Heart left ventricle (tissue), 16 donors: ENCODE measurements at regions not wholly inside any gene's neighbourhood (a gene's known extent, or its start where the extent isn't known, plus 50 kb on each side); places are given as distances from the start of the nearest gene placed in this dataset.
"Not testable (repeated sequence)": the region's sequence is repeated elsewhere in the genome, so short reads cannot be mapped to it uniquely, and the experiment has no call there.

Experiments
- ATAC-seq, 4 donors: fragments of 200-7000 bp; cut with Tn5 transposase; one replicate each; pipeline ENCODE4 v1.9.1; 2020 to 2022; ENCODE audit warnings: moderate library complexity in 4 of 4, mild to moderate bottlenecking in 3 of 4, moderate number of reproducible peaks in 1 of 4
- DNase-seq, 5 donors: peaks; one replicate each; pipeline ENCODE4 v3.0.0-alpha.2; 2020
- H3K27ac ChIP-seq, 12 donors: fragments of 200-600 bp; sonication (generic) in 4 of 12; one replicate each; pipeline versions ENCODE4 v1.5.0 to v1.8.0; 2016 to 2022; ENCODE audit warnings: mild to moderate bottlenecking in 2 of 12
- H3K27me3 ChIP-seq, 9 donors: fragments of 200-600 bp; sonication (generic) in 2 of 9; one replicate each; pipeline versions ENCODE4 v1.5.1 to v1.8.0; 2016 to 2022; ENCODE audit warnings: mild to moderate bottlenecking in 3 of 9
- H3K36me3 ChIP-seq, 9 donors: fragments of 200-600 bp; sonication (generic) in 2 of 9; one replicate each; pipeline versions ENCODE4 v1.5.0 to v1.8.0; 2018 to 2022; ENCODE audit warnings: mild to moderate bottlenecking in 2 of 9
- H3K4me1 ChIP-seq, 12 donors: fragments of 200-600 bp; sonication (generic) in 4 of 12; one replicate each; pipeline versions ENCODE4 v1.5.0 to v1.8.0; 2016 to 2022; ENCODE audit warnings: mild to moderate bottlenecking in 3 of 12
- H3K4me3 ChIP-seq, 12 donors: fragments of 200-600 bp; sonication (generic) in 4 of 12; one replicate each; pipeline versions ENCODE4 v1.5.0 to v1.8.0; 2017 to 2022; ENCODE audit warnings: mild to moderate bottlenecking in 9 of 12, moderate library complexity in 4 of 12
- H3K9me3 ChIP-seq, 12 donors: fragments of 200-600 bp; sonication (generic) in 4 of 12; one replicate each; pipeline versions ENCODE4 v1.5.0 to v1.8.0; 2016 to 2022; ENCODE audit warnings: mild to moderate bottlenecking in 1 of 12
- POLR2A ChIP-seq, 2 donors: fragments of 450-650 bp; IDR thresholded peaks; one replicate each; pipeline ENCODE4 v1.6.1; 2017; ENCODE audit warnings: antibody characterized with exemption in 2 of 2, mild to moderate bottlenecking in 2 of 2, moderate library complexity in 2 of 2
- WGBS, 4 donors: extraction: QIAGEN DNeasy Blood & Tissue Kit in 2 of 4; methylation state at CpG; one replicate each; pipeline versions ENCODE4 v1.1.5 to v1.1.7; 2013 to 2018; 5-methylcytosine and 5-hydroxymethylcytosine counted together
- intact Hi-C, 10 donors: fragments of 100-400 bp; cut with DNase I; formaldehyde crosslinking; loops; one replicate each; pipeline versions ENCODE4 v1.11.1 to v1.14.2; 2022
- TF ChIP-seq, protein P1 (sequence below), 12 donors: fragments of 200-600 bp; sonication (generic) in 4 of 12; IDR thresholded peaks; one replicate each; pipeline versions ENCODE4 v1.5.0 to v1.8.0; 2018 to 2022; ENCODE audit warnings: antibody characterized with exemption in 12 of 12, mild to moderate bottlenecking in 5 of 12
- donor health status: ischemic (EF 13 %, LVEDD 7.1; RV severe dilation, severe dysfunction).
- donor health status: healthy with polysubstance abuse.
- donor health status: DM: no; HTN: yes; CAD: no.
- donor health status: DM: no; HTN: no; CAD: no.
- donor health status: ischemic (EF 25% LVEDD 6.9; RV normal size, moderate dysfunction).
- donor health status: ischemic (EF 25% LVEDD 5.7; RV mildly dilated, moderate dysfunction).
- donor health status: healthy.
- donor health status: DM: yes; HTN: yes; CAD: no.
- donor health status: ischemic (EF 35%, LVEDD 5.7; RV mildly dilated, moderate dysfunction).
- donor health status: nonischemic (EF 11% LVEDD 7.7; RV severe dilation, severe dysfunction).
- donor health status: DM: yes; HTN: yes; CAD: no.
- donor health status: PGD.
- donor health status: ischemic (EF 29% LVEDD 5.4; RV normal size, mild dysfunction).
- donor health status: nonischemic (EF 23%, LVEDD 6.1; RV moderate dilation, normal function).

DNA sequence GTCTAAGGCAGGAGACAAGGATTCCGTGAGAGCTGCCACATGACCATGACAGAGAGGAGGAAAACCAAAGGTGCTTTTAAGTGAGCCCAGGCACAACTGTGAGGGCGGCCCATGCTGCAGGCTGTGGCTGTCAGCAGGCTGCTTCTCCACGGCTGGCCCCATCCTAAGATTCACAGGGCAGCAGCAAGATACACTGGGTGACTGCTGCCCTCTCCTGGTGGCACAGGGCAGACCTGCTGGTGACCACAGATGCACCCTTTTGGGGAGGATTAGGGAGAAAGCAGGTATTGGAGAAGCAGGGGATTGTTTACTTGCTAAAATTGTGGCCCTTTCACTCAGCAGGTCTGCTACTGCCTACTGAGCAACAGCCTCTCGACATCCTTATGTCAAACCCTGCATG is 125.4 kb upstream of the ALDH3B2 start:
- WGBS, 4 donors = 11 to 22% (median 16%) methylated on average over 4 of the region's 4 CpGs
- H3K27ac ChIP-seq, ATAC-seq, H3K36me3 ChIP-seq, H3K4me3 ChIP-seq, H3K27me3 ChIP-seq, DNase-seq, H3K9me3 ChIP-seq, H3K4me1 ChIP-seq: not testable (repeated sequence)
- intact Hi-C loops = loop anchor here in 2 of 10 donors (10.0 kb wide), 1 partner anchor 165 kb away; the partner anchor contains the start of gene TBX10 (in 2 of the 2)
- TF ChIP-seq, protein P1, sequence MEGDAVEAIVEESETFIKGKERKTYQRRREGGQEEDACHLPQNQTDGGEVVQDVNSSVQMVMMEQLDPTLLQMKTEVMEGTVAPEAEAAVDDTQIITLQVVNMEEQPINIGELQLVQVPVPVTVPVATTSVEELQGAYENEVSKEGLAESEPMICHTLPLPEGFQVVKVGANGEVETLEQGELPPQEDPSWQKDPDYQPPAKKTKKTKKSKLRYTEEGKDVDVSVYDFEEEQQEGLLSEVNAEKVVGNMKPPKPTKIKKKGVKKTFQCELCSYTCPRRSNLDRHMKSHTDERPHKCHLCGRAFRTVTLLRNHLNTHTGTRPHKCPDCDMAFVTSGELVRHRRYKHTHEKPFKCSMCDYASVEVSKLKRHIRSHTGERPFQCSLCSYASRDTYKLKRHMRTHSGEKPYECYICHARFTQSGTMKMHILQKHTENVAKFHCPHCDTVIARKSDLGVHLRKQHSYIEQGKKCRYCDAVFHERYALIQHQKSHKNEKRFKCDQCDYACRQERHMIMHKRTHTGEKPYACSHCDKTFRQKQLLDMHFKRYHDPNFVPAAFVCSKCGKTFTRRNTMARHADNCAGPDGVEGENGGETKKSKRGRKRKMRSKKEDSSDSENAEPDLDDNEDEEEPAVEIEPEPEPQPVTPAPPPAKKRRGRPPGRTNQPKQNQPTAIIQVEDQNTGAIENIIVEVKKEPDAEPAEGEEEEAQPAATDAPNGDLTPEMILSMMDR (IDR thresholded peaks at IDR 0.05) = peak; percentile 29 to 58 (median 44)

DNA sequence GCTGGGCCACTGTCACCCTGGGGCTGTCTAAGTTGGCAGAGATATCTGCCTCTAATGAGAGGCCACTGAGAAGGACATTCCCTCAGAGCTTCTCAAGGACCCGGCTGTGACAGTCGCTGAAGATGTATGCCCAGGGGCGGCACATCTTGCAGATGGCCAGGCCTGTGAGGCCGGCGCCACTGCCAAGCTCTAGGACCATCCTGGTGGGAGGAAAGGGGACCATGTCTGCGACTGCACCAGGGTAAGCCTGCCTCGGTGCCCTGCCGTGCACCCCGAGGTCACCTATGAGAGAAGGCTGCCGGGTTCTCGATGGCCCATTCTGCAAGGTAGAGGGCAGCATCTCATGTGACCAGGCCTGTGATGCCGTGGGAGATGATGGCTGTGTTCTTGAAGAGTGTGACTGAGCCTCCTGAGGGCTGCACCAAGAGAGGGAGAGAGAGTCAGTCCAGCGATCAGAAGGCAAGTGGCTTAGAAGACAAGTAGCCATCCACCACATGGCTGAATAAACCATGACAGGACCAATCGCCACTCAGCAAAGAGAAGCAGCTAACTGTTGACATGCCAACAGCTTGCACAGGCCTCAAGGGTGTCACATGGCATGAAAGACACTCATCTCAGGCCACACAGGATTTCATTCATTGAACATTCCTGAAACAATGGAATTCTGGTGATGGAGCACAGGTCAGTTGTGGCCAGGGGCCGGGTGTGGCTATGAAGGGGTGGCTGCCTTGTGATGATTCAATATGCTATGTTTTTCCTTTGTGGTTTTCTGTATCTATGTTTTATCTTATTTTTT is 123.5 kb upstream of the ALDH3B2 start:
- not testable (repeated sequence) for H3K27ac ChIP-seq, H3K36me3 ChIP-seq, H3K4me1 ChIP-seq, H3K4me3 ChIP-seq, DNase-seq, H3K9me3 ChIP-seq, H3K27me3 ChIP-seq, ATAC-seq
- WGBS, 4 donors = 84 to 94% (median 89%) methylated on average over 6 to 15 of the region's 15 CpGs
- intact Hi-C loops = loop anchor here in 1 of 10 donors (10.0 kb wide), 1 partner anchor 163 kb away; the partner anchor contains the start of gene TBX10

DNA sequence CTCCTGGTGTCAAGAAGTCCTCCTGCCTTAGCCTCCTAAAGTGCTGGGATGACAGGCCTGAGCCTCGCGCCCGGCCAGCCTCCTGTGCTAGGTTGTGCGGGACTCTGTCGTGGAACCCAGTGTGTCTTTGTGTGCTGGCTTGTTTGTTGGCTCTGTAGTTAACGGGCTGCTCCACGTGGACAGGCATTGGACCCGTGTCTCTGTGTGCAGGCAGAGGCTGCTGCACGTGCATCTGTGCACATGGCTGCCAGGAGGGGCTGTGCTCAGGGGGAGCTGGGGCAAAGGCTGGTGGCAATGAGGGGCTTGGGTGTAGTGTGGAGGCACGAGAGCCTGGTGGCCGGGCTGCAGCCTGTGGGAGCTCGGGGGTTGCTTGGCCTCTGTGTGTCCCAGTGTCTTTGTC is 121.3 kb upstream of the ALDH3B2 start:
- intact Hi-C loops = loop anchor here in 1 of 10 donors (10.0 kb wide), 1 partner anchor 161 kb away; the partner anchor contains the start of gene TBX10
- no peaks in the 10 kb centered on the region for H3K9me3 ChIP-seq

DNA sequence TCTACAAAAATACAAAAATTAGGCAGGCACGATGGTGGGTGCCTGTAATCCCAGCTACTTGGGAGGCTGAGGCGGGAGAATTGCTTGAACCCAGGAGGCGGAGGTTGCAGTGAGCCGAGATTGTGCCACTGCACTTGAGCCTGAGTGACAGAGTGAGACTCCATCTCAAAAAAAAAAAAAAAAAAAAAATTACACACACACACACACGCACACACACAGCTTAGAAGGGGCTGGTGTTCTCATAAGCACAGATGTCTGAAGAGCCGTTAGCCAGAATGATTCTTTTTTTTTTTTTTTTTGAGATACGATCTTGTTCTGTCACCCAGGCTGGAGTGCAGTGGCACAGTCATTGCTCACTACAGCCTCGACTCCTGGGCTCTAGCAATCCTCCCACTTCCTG is 119.3 kb upstream of the ALDH3B2 start:
- not testable (repeated sequence) for ATAC-seq, H3K27me3 ChIP-seq, DNase-seq, H3K4me1 ChIP-seq, H3K36me3 ChIP-seq, H3K9me3 ChIP-seq, H3K27ac ChIP-seq, H3K4me3 ChIP-seq
- intact Hi-C loops = loop anchor here in 1 of 10 donors (10.0 kb wide), 1 partner anchor 159 kb away; the partner anchor contains the start of gene TBX10
- 59 to 71% (median 67%) methylated on average over 6 to 8 of the region's 8 CpGs for WGBS, 4 donors

More for the DNA sequence above, 121.3 kb upstream of the ALDH3B2 start:
- DNase-seq = no peak
- no peak overlapping the region for H3K4me3 ChIP-seq
- ATAC-seq = no peak
- H3K27ac ChIP-seq = no peak overlapping the region
- H3K4me1 ChIP-seq = peaks cover 0 to 3% (median 0%) of the 10 kb centered on the region in 12 donors
- 90 to 93% (median 93%) methylated on average over 7 to 12 of the region's 12 CpGs for WGBS, 4 donors
- no peaks in the 10 kb centered on the region for H3K36me3 ChIP-seq
- H3K27me3 ChIP-seq = no peaks in the 10 kb centered on the region
- no peak for TF ChIP-seq POLR2A (IDR thresholded peaks at IDR 0.05)
- TF ChIP-seq, protein P1 (IDR thresholded peaks at IDR 0.05) = no peak

DNA sequence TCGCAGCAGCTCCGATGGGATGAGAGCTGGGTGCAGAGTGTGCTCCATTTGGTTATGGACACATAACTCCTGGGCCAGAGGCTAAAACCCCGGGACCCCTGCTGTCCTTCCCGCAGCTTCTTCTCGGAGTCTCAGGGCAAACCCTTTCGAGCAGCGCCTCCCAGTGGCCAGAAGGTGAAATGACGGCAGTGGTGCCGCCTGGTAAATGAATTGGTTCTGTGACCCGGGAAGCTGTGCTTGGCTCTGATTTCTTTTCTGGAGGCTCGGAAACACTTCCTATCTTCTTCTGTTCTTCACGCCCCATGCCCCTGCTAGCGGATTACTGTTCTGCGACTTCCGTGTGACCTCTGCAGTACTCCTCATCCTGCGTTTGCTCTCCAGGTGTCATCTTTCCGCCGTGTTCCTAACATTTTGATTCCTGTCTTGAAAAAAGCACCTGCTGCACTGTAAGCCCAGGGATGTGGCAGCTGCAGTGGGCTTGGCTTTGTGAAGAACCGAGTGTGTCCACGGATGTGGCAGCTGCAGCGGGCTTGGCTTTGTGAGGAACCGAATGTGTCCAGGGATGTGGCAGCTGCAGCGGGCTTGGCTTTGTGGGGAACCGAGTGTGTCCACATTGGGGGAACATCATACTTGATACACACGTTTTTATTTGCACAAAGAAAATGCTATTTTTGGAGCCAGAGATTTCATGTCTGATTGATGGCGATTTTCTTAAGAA is 118.0 kb upstream of the ALDH3B2 start:
- not testable (repeated sequence) for H3K4me3 ChIP-seq, H3K27ac ChIP-seq, H3K9me3 ChIP-seq, H3K27me3 ChIP-seq, ATAC-seq, H3K36me3 ChIP-seq, H3K4me1 ChIP-seq, DNase-seq
- TF ChIP-seq, protein P1 (IDR thresholded peaks at IDR 0.05) = peak; percentile 36 to 67 (median 60)
- 19 to 25% (median 24%) methylated on average over 22 to 26 of the region's 26 CpGs for WGBS, 4 donors
- intact Hi-C loops = loop anchor here in 1 of 10 donors (10.0 kb wide), 1 partner anchor 158 kb away; the partner anchor contains the start of gene TBX10

DNA sequence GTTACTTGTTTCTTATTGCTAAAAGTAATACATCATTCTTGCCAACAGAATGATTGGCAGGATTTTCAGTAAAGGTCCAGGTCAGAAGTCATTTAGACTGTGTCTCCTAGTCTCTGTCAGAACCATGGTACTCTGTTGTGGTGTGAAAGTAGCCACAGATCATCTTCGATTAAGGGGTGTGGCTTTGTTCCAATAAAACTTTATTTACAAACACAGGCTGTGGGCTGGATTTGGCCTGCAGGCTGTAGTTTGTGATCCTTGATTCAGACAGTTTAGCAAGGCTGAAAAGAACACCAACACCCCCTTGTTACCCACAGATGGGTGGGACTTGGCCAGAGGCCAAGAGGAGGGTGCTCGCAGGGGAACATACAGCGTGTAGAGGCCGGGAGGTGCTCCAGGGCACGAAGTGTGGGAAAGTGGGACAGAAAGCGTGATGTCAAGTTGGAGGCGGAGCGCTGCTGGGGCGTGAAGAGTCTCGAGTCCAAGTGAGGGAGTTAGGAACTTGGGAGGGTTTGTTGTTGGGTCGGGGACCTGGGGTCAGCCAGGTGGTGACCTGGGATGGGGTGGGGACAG is 117.3 kb upstream of the ALDH3B2 start:
- not testable (repeated sequence) for DNase-seq
- WGBS, 4 donors = 50 to 53% (median 51%) methylated on average over 11 of the region's 11 CpGs
- intact Hi-C loops = loop anchor here in 1 of 10 donors (10.0 kb wide), 1 partner anchor 157 kb away; the partner anchor contains the start of gene TBX10

DNA sequence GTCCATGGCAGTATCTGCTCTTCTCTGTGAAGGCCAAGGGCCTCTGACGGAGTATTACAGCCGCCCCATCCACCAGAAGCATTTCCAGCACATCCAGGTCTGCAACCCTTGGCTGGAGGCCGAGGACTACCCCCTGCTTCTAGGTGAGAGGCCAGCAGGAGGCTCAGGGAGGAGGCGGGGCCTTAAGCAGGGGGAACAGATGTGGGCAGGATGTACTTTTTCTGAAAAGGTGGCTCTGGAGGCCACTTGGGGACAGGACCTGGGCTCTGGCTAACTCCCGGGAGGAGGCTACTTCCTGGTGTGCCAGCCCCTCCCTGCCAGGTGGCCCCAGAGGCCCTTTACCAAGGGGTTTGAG is 113.9 kb upstream of the ALDH3B2 start:
- H3K9me3 ChIP-seq, intact Hi-C loops, DNase-seq, ATAC-seq, H3K27ac ChIP-seq, H3K36me3 ChIP-seq, H3K4me1 ChIP-seq, H3K27me3 ChIP-seq, H3K4me3 ChIP-seq: not testable (repeated sequence)
- WGBS, 4 donors = 24 to 48% (median 36%) methylated on average over 3 to 5 of the region's 5 CpGs

More for the DNA sequence above, 117.3 kb upstream of the ALDH3B2 start:
- H3K9me3 ChIP-seq, ATAC-seq, H3K27ac ChIP-seq, H3K27me3 ChIP-seq, H3K4me3 ChIP-seq, H3K36me3 ChIP-seq, H3K4me1 ChIP-seq: not testable (repeated sequence)
